Esophagus mucosa (tissue), 1 donor: ENCODE measurements at regions not wholly inside any gene's neighbourhood (a gene's known extent, or its start where the extent isn't known, plus 50 kb on each side); places are given as distances from the start of the nearest gene placed in this dataset.
A peak's percentile ranks its signal among the peaks of the same experiment; 100 is the strongest.

Experiments
- ATAC-seq: fragments of 200-7000 bp; cut with Tn5 transposase; one replicate; pipeline ENCODE4 v1.9.1; 2020
- donor health status: DM: yes; HTN: yes; CAD: no.

DNA sequence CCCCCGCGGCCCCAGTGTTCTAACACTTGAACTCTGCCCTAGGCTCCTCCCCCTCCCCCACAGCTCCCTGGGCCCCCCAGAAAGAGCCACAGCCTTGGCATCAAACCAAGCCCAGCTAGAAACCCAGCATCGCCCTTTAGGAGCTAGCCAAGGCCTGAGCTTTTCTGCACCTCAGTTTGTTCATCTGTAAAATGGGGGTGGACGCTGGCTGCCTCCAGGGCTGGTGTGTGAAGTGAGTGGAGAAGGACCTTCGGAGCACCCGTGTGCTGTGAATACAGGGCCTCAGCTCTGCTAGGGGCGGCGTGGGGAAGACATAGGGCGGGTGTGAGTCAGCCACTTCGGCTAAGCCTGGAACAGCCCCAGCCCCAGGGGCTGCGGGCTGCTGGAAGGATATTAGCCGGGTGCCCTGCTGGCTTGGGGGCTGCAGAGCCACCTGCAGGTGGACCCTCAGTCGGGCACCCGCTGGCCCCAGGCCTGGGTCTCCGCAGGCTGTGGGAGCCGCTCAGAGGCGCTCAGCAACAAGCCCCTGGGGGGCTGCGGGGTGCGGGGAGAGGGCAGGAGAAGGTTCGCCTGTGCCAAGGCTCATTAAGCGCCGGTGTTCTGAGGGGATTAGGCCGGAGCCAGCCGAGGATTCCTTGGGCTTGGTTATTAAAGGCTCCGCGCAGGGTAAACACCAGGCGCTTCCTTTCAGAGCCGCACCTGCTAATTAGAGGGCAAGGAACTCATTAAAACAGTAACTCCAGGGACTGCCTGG lies 217.0 kb upstream of the CIBAR2 start:
- ATAC-seq: peak; percentile 52

DNA sequence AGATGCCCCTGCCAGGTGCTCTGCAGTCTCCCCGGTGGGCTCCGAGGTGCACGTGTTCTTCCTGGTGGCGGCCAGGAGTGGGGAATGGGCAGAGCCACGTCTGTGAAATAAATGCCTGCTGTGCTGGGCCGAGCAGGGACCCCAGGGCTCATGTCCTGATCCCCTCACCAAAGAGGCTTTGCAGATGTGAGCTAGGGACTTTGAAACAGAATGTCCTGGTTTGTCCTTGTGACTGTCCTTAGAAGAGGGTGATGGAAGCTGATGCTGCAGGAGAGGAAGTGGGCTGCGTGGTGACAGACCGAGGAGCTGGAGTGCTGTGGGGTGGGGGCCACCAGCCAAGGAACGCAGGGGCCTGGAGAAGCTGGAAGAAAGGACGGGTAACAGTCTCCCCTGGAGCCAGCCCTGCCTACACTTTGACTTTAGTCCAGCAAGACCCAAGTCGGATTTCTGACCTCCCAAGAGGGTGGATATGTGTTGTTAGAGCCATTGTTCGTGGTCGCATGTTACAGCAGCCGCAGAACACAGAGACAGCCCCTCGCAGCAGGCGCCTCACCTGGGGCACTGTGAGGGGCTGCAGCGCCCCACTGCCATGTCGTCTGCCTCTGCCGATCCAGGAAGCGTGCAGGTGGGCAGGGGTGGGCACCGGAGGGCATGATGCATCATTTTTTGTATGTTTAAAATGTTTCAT lies 217.9 kb upstream of the CIBAR2 start:
- no peak for ATAC-seq

DNA sequence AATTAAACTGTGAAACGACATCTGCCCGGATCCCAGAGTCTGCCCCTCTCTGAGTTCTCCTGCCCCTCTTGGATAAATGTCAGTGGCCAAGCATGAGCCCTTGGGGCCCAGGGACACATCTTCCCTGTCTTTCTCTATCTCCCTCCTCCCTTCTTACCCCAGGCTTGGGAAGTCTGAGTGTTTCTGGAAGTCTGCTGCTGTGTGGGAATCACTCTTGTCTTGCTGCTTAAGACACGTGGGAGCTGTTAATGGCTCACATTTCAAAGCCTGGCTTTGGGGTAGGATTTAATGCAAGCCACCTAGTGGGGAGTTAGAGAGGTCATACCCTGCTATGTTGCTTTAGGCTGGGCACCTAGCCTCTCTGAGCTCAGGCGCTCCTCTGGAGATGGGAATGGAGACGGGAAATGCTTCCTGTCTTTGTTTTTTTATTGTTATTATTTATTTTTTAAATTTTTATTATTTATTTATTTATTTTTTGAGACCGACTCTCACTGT lies 218.5 kb upstream of the CIBAR2 start:
- ATAC-seq: peak; percentile 39

DNA sequence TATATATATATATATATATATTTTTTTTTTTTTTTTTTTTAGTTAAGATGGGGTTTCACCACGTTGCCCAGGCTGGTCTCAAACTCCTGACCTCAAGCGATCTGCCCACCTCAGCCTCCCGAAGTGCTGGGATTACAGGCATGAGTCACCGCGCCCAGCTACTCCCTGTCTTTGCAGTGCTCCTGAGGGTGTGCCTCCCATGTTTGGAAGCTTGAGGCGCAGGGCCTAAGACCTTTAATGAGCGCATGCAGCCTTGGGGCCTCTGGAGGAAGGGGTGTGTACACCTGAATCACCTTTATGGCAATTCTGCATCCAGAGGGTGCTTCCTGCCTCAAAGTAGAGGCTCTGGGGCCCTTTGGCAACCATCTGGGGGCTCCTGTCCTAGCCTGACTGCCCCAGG lies 219.4 kb upstream of the CIBAR2 start:
- peak; percentile 53 for ATAC-seq

DNA sequence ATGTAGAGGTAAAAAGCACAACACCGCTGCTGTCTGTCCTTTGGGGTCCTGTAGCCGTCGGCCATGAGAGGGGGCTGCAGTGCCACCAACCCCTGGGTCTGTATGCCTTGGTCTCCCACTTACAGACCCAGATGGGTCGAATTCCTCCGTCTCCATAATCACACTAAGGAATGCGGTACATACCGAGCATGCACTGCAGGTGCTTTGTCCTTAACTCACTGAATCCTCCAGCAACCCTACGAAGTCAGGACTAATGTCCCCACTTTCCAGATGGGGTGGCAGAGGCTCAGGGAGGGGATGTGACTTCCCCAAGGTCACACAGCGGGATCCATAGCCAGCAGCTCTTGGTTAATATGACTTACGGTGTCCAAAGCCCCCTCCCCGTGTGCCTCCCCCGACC lies 219.9 kb upstream of the CIBAR2 start:
- no peak for ATAC-seq

DNA sequence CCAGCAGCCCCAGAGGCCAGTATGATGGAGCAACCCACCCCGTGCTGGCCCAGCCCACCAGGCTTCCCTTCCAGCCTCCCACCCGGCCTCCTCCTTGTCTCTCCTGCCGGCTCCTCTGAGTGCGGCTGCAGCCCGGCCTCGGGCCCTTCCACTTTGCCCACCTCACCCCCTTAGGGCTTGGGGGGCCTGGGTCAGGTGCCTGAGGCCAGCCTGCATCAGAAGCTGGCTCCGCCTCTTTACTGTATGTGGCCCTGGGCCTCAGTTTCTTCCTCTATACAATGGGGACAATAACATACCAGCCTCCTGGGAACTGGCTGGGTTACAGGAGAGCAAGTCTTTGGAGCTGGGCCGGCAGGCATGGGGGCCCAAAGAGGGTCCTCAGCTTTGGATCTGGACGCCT lies 221.1 kb upstream of the CIBAR2 start:
- no peak for ATAC-seq

DNA sequence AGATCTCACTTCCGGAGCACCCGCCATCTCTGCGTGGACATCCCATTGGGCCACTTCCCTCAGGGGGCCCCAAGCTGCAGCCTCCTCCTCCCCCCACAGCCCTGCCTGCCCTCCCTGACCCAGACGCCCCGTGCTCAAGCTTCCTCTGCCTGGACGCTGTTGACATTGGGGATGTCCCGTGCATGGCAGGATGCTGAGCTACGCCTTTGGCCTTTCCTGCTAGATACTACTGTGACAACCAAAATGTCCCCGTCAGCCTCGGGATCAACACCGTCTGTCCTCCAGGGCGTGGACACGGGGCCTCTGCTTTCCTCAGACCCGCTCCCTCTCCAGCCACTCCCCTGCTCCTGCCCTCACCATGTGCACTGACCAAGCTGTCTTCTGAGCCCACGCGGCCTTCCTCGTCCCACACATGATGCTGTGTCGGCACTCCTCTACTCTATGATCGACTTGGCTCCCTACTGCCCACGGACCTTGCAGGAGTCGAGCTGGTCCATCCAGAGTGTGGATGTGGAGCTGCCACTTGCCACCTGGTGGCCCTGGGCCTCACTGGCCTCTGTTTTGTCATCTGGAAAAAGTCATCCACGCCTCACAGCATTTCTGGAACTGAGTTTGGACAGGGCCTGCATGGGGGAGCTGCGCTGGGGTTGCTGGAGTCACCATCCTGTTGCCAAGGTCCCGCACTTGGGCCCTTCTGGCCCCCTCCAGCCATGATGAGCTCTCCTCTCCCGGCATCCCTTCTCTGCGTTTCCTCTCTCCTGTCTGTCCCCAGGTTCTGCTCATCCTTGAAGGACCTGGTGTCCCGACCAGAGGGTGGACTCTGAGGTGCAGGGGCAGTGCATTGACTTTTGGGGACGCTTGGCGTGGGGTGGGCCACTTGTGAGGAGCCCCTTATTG lies 221.7 kb upstream of the CIBAR2 start:
- ATAC-seq: no peak

DNA sequence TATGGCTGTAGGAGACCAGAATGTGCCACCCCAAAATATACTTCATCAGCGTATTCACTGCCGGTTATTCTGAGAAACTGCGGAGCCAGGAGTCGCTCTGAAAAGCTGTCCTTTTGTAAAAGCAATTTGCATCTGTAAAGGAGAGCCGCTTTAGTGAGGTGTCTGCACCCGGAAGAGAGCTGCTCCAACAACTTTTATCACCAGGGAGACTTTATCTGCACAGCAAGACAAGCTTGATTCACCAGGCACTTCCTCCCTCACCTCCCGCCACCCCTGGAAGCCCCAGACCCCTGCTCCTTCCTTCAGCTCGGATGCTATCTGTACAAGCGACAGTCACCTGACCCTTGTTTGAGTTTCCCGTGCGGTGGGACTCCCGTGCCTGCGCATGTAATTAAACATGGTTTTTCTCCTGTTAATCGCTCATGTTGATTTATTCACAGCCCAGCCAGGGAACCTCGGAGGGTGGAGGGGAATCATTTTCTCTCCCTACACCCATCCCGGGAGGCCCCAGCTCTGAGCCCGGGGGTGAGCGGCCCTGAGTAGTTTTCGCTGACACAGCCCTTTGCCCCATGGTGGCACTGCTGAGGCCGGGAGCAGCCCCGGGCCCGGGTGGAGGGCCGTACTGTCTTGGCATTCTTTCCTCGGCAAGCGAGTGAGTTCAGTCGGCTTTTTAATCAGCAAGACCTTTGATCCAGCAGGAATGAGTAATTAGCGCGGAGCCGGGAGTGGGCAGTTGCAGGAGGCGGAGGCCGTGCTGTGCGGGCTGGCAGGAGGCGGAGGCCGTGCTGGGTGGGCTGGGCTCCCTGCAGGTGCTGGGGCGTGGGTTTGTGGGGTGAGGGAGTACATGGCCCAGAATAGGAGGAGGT lies 222.7 kb upstream of the CIBAR2 start:
- peak; percentile 31 for ATAC-seq

DNA sequence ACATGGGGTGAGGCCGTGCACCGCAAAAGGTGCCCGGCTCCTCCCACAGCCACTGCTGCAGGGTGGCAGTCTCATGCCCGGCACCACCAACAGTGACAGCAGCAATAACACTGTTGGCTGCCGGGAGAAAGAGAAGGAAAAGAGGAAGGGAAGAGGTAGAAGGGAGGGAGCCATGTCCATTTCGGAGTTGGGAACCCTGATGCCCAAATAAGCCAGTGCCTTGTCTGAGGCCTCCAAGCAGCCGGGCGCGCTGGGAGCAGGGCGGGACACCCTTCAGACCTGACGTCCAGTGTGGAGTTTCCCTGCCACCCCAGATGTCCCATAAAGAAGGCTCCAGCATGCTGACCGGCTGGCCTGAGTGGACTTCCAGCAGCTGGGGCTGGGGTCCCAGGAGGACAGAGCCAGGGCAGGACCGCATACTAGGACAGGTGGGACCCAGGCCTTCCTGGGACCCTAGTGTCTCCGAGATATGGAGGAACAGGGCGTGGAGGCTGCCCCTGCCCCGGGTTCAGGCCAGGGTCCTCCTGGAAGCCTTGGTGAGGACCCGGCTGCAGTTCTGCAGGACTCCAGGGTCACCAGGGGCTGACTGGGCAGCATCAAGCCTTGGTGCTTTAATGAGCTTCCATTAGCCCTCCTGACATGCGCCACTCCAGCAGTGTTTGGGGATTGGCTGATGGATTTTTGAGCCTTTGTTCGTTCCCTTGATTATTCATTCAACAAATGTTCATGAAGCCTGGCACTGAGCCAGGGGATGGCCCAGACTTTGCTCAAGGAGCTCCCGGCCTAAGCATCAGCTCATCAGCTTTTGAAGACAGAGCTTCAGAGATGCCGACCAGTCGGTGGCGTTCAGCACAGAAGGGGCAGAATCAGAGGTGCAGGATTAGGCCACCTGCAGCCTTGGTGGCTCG lies 223.6 kb upstream of the CIBAR2 start:
- no peak for ATAC-seq

DNA sequence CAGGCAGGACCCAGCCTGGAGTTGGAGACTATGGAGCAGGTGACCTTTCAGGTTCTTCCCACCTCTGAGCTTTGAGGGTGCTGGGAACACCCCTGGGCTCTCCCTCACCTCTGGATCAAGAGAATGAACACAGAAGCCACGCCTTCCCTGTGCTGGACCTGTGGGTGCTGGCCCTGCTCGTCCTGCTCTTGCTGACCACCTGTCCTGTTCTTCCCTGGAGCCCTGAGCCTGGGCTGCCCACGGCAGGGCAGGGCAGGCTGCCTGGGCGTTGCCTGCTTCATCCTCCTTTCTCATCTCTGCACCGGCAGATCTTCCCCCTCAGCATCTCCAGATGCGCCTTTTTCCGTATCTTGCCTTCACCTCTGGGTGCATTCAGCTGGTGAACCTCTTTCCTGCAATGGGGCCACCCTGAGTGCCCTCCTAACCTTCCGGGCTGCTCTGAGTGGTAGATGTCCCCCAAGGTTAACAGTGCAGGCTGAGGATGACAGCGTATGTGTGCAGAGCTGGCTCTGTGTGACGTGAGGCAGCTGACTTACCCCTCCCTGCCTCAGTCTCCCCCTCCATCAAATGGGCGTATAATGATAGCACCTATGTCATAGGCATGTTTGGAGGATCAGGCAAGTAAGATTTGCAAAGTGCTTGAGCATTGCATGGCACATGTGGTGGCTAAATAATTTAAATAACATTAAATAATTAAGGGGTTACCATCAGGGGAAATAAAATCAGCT lies 225.8 kb upstream of the CIBAR2 start:
- ATAC-seq: no peak

DNA sequence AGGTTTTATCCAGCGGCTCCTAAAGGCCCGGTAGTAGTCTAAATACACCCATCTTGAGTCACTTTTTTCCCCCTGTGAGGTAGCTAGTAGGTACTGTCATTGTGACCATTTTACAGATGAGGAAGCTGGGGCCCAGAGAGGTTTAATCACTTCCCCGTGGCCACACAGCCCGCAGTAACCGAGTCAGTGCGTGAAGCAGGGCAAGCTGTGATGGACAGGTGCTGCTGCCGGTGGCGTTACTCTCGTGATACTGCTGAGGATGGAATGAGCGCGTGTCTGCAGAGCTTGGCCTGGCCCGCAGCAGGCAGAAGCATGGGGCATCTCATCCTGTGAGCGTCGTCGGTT lies 226.3 kb upstream of the CIBAR2 start:
- ATAC-seq: no peak

DNA sequence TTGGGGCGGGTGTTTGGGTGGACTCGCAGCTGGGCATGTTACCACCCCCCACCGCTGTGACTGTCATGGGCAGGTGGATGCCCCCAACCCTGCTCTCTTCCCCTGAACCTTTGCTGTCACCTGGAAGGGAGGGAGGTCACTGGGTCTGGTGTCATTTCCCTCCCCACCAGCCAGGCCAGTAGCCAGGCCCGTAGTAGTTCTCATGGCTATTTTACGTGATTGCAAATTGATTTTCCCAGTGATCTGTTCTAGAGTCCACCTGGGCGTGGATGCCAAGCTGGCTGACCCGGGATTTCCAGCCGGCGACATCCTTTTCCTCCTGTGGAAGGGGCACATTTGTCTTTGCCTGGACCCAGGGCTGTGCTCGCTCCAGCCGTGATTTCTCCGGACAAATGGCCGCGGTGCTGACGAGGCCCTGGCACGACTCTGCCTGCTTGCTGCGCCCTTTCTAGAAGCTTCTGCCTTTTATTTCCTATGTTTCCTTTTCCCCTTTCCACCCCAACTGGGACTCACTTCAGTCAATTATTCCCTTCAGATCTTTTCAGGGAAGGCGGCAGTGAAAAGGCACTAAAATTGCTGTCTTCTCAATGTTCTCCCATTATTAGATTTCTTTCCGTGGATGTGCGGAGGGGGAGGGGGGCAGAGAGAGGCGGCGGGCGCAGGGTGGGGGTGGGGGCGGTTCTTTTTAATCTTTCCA lies 226.9 kb upstream of the CIBAR2 start:
- no peak for ATAC-seq

DNA sequence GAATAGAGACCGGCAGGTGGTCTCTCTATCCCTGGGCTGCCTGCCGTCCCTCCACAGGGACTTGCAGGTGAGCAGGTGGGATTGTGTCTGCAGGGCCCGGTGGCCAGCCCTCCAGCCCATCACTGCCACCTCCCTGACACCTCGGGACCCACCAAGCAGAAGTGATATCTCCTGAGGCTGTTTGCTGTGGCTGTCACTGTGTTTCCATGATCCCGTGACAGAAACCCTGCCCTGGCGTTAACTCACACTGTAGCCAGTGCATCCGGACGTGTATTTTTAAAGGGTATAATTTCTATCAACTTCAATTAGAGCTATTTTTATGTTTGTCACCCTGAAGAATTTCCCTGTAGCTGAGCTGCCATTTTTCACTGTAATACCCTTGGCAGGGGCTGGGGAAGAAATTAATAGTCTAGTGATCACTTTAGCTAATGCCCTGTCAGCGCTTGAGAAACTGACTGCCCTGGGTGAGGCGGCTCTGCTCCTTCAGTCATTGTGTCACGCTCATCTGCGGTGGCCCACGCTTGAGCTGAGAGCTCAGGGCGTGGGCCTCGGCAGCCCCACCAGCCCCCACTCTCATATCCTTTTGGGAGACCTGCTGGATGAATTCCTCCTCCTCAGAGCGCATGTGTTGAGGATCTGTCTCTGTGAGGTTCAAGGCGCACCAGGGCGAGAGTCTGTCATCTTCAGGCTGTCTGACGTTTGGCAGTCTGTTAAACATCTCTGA lies 229.9 kb upstream of the CIBAR2 start:
- ATAC-seq: no peak

DNA sequence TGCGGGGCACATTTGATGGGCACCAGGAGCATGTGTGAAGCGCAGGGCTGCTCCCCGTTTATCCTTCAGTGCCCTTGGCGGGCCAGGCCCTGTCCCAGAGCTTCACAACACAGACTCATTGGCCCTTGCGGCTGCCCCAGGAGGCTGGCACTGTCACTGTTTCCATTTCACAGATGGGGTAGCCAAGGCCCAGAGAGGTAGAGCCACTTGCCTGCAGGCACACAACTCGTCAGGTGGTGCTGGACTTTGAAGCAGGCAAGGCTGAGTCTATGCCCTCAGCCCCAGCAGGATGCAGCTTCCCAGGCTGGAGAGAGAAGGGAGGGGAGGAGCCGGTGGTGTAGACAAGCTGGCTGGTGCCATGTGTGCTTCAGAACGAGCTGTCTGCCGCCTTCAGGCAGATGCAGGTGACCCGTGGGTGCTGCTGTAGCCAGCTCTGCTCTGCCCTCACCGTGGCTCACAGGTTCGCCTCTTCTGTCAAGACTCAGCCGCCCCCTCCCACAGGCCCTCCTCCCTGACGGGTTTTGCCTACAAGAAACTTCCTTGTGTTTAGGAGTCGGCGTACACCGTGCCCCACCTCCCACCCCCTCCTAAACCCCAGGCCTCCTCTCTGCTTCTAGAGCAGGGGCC lies 232.3 kb upstream of the CIBAR2 start:
- ATAC-seq: no peak

DNA sequence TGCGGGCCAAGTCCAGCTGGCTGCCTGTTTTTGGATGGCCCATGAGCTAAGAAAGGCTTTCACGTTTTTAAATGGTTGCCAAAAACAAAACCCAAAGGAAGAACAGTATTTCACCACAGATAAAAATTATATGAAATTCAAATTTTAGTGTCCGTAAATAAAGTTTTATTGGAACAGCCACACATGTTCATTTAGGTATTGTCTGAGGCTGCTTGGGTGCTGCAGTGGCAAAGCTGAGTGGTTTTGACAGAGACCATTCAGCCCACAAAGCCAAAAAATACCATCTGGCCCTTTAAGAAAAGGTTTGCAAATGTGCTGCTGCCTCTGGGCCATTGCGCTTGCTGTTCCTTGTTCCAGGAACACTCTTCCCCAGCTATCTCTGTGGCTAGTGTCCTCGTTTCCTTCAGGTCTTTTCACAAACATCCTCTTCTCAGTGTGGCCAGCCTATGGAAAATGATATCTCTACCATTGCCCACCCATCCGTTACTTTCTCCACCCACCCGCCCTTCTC lies 232.9 kb upstream of the CIBAR2 start:
- ATAC-seq: no peak

DNA sequence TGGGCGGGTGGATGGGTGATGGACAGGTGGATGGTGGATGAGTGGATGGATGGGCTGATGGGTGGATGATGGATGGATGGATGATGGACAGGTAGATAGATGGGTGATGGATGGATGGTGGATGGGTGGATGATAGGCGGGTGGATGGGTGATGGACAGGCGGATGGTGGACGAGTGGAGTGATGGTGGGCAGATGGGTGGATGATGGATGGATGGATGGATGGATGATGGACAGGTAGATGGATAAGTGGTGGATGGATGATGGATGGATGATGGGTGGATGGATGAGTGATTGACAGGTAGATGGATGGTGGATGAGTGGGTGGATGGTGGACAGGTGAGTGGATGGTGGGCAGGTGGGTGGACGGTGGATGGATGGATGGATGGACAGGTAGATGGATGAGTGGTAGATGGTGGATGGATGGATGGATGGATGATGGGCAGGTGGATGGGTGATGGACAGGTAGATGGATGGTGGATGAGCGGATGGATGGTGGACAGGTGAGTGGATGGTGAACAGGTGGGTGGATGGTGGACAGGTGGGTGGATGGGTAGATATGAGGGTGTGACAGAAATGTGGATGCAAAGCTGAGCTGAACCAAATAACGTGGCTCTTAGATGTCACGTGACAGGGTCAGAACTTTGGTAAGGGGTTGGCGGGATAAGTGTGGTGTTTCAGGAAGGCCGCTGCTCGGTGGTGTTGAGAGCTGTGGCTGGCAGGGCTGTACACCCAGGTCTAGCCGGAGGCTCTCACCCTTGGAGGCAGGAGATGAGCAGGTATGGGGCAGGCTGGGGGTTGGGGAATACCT lies 234.3 kb upstream of the CIBAR2 start:
- peak; percentile 2 for ATAC-seq

DNA sequence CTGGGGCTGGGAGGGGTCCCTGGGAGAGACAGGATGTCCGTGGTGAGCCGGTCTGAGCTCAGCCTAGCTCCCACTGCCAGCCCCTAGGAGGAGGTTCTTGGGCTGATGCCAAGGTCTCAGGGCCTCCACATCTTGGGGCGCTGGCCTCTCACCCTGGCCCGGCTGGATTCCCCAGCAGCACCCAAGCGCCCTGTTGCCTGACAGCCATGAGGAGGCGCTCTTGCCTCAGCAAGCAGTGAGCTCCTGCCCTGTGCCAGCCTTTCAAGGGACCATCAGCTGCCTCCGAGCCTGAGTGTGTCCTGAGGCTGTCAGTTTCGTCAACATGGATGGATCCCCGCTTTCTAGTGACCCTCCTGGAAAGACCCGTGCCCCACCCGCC lies 234.9 kb upstream of the CIBAR2 start:
- peak; percentile 66 for ATAC-seq
